ENCODE measurements at regions not wholly inside any gene's neighbourhood (a gene's known extent, or its start where the extent isn't known, plus 50 kb on each side); places are given as distances from the start of the nearest gene placed in this dataset.

GRCh38 chr12:41932470-41932991 lies 212.1 kb downstream of the GXYLT1 start:
- DNase-seq, result peak; percentile 65

GRCh38 chr12:41930866-41931437 lies 213.7 kb downstream of the GXYLT1 start:
- no peak for DNase-seq

- no peak for DNase-seq
Measured at GRCh38 chr12:41924111-41924510, 220.6 kb downstream of the GXYLT1 start.

GRCh38 chr12:41923351-41923750 lies 221.3 kb downstream of the GXYLT1 start:
- no peak for DNase-seq

- DNase-seq, result no peak
Measured at GRCh38 chr12:41920355-41920754, 224.3 kb downstream of the GXYLT1 start.

- peak; percentile 8 for DNase-seq
Measured at GRCh38 chr12:41919526-41920261, 225.0 kb downstream of the GXYLT1 start.

- no peak for DNase-seq
Measured at GRCh38 chr12:41919048-41919447, 225.6 kb downstream of the GXYLT1 start.

- no peak for DNase-seq
Measured at GRCh38 chr12:41917938-41918341, 226.7 kb downstream of the GXYLT1 start.

GRCh38 chr12:41917181-41917580 lies 227.5 kb downstream of the GXYLT1 start:
- no peak for DNase-seq

GRCh38 chr12:41910578-41911320 lies 233.9 kb downstream of the GXYLT1 start:
- DNase-seq, result no peak

GRCh38 chr12:41908206-41908605 lies 236.5 kb downstream of the GXYLT1 start:
- DNase-seq, result no peak

GRCh38 chr12:41907550-41907949 lies 237.1 kb downstream of the GXYLT1 start:
- DNase-seq, result no peak

GRCh38 chr12:41907021-41907420 lies 237.7 kb downstream of the GXYLT1 start:
- DNase-seq, result no peak

- no peak for DNase-seq
Measured at GRCh38 chr12:41905759-41906297, 238.8 kb downstream of the GXYLT1 start.

GRCh38 chr12:41905073-41905758 lies 239.5 kb downstream of the GXYLT1 start:
- DNase-seq, result no peak

GRCh38 chr12:41904041-41904440 lies 240.6 kb downstream of the GXYLT1 start:
- no peak for DNase-seq

- DNase-seq, result no peak
Measured at GRCh38 chr12:41903014-41903708, 241.5 kb downstream of the GXYLT1 start.

- DNase-seq, result no peak
Measured at GRCh38 chr12:41899577-41899976, 245.1 kb downstream of the GXYLT1 start.

- DNase-seq, result no peak
Measured at GRCh38 chr12:41897593-41897992, 247.1 kb downstream of the GXYLT1 start.

GRCh38 chr12:41893491-41893890 lies 251.2 kb downstream of the GXYLT1 start:
- DNase-seq, result no peak

- no peak for DNase-seq
Measured at GRCh38 chr12:41892302-41892701, 252.4 kb downstream of the GXYLT1 start.

Data from muscle of arm (tissue), 1 donor.